ENCODE measurements at regions not wholly inside any gene's neighbourhood (a gene's known extent, or its start where the extent isn't known, plus 50 kb on each side); places are given as distances from the start of the nearest gene placed in this dataset.
A peak's percentile ranks its signal among the peaks of the same experiment; 100 is the strongest.

- Histone ChIP-seq H3K23ac (ENCODE audit: insufficient read length) (no peak overlapping the region), H2BK5ac (ENCODE audit: low read depth, low read length) (no peak overlapping the region), H3K14ac (ENCODE audit: insufficient read length) (no peak overlapping the region), H2BK15ac (ENCODE audit: low read length) (no peak overlapping the region), H2BK12ac (ENCODE audit: low read depth, low read length) (no peak overlapping the region), H2BK20ac (ENCODE audit: low read length) (no peak overlapping the region), H3K4me3 (ENCODE audit: extremely low read depth in 1 of 4, insufficient read depth in 2 of 4, low read depth in 3 of 4, low read length in 4 of 4) (no peak overlapping the region), H3K79me2 (ENCODE audit: control insufficient read depth in 1 of 2, insufficient read depth in 2 of 2, low read length in 2 of 2) (no peaks in the 10 kb centered on the region), H2AFZ (ENCODE audit: low read length) (0 out of 2 replicates have a peak overlapping the region, but pooled peaks have one; percentile 24), H4K91ac (replicated peaks; ENCODE audit: insufficient read length, low read length) (no peak overlapping the region), H3K9me3 (ENCODE audit: insufficient read depth in 2 of 2, low read depth in 1 of 2, low read length in 1 of 2) (no peaks in the 10 kb centered on the region; a peak in 1 of 4 replicates), H2AK5ac (ENCODE audit: low read depth, low read length) (no peak overlapping the region), H3K36me3 (ENCODE audit: control insufficient read depth in 2 of 4, insufficient read depth in 4 of 4, low read length in 3 of 4) (no peaks in the 10 kb centered on the region), H3K4me1 (replicated peaks in 1 of 4; ENCODE audit: control insufficient read depth in 3 of 4, insufficient read depth in 4 of 4, low read length in 3 of 4) (no peaks in the 10 kb centered on the region), H3K27me3 (replicated peaks in 1 of 4; ENCODE audit: control insufficient read depth in 3 of 4, extremely low read depth in 1 of 4, insufficient read depth in 3 of 4, low read length in 3 of 4) (no peaks in the 10 kb centered on the region), H3K9ac (replicated peaks in 1 of 4; ENCODE audit: extremely low read depth in 1 of 4, low read depth in 3 of 4, low read length in 3 of 4) (no peak overlapping the region), H3K27ac (ENCODE audit: low read depth, low read length) (no peak overlapping the region), H4K8ac (ENCODE audit: extremely low read depth, insufficient read depth, low read length) (no peak overlapping the region), H3K18ac (ENCODE audit: extremely low read depth, low read length) (no peak overlapping the region), H3K4ac (replicated peaks; ENCODE audit: insufficient read length, low read depth, low read length) (no peak overlapping the region), H4K5ac (ENCODE audit: insufficient read length, low read depth, low read length) (no peak overlapping the region), H3K23me2 (ENCODE audit: low read depth, low read length) (no peaks in the 10 kb centered on the region), H2BK120ac (replicated peaks; ENCODE audit: low read depth, low read length) (no peak overlapping the region), H4K20me1 (replicated peaks in 1 of 2; ENCODE audit: control insufficient read depth in 1 of 2, insufficient read depth in 2 of 2, low read length in 2 of 2) (no peaks in the 10 kb centered on the region), H3K56ac (replicated peaks; ENCODE audit: insufficient read length, low read depth, low read length) (no peak overlapping the region), H3K4me2 (ENCODE audit: insufficient read depth in 1 of 2, low read depth in 2 of 2, low read length in 2 of 2) (no peak overlapping the region), H3K79me1 (ENCODE audit: low read depth, low read length) (no peaks in the 10 kb centered on the region)
- DNase-seq (ENCODE audit: low read depth in 1 of 2, low spot score in 2 of 2) (no peak), FAIRE-seq (no peak)
- ChIA-PET CTCF (ENCODE audit: partially characterized antibody) (interaction anchor here (2.2 kb wide), 1 partner anchor 186 kb away, joined by 5 read pairs; no protein-coding TSS in a partner anchor), POLR2A (ENCODE audit: partially characterized antibody) (no interaction called here)
- WGBS, 2 experiments (ENCODE audit: extremely low coverage in 1 of 2, insufficient coverage in 1 of 2, insufficient read length in 1 of 2, insufficient replicate concordance in 2 of 2, low coverage in 1 of 2, low lambda C conversion rate in 2 of 2, missing lambda C conversion rate in 1 of 2), result 60% methylated on average over 1 of the region's 1 CpG; no CpG with 5 or more reads in 1 of the 2 experiments
- TF ChIP-seq ATF3 (IDR thresholded peaks at IDR 0.05; ENCODE audit: insufficient read depth, low read depth, low read length) (no peak), KDM4A (IDR thresholded peaks at IDR 0.05; ENCODE audit: low read depth, low read length, severe bottlenecking) (no peak), SRF (IDR thresholded peaks at IDR 0.05; ENCODE audit: low read depth, low read length) (no peak), E2F6 (IDR thresholded peaks at IDR 0.05) (no peak), TAF7 (optimal IDR thresholded peaks at IDR 0.05; ENCODE audit: borderline replicate concordance, low read depth, low read length) (no peak), YY1 (IDR thresholded peaks at IDR 0.05; ENCODE audit: low read depth, low read length) (no peak), NANOG (IDR thresholded peaks at IDR 0.05; ENCODE audit: insufficient read depth, low read depth, low read length, poor library complexity, severe bottlenecking) (no peak), HDAC2 (IDR thresholded peaks at IDR 0.05; ENCODE audit: borderline replicate concordance in 1 of 2, low read depth in 2 of 2, low read length in 2 of 2) (no peak)
Measured at GRCh38 chr18:37965572-37965970, 400.0 kb upstream of the CELF4 start.

Measured in H1 (cell line).